HL-60 (cell line): ENCODE measurements at regions not wholly inside any gene's neighbourhood (a gene's known extent, or its start where the extent isn't known, plus 50 kb on each side); places are given as distances from the start of the nearest gene placed in this dataset.

Experiments
- DNase-seq, 2 experiments: peaks; one replicate each; pipeline ENCODE4 v3.0.0-alpha.2; 2010 to 2020; ENCODE audit warnings: low read depth in 1 of 2, low spot score in 1 of 2
- H3K27ac ChIP-seq: fragments of 250-450 bp; sonication (Bioruptor Pico); replicated peaks from 2 replicates; pipeline ENCODE4 v1.5.1; 2020; ENCODE audit warnings: mild to moderate bottlenecking, moderate library complexity
- H3K27me3 ChIP-seq: fragments of 250-450 bp; sonication (Bioruptor Pico); 2 replicates; pipeline ENCODE4 v1.5.1; 2021; ENCODE audit warnings: mild to moderate bottlenecking, moderate library complexity; ENCODE audit not compliant: insufficient read depth, poor library complexity, severe bottlenecking
- H3K4me3 ChIP-seq: replicated peaks from 2 replicates; pipeline ENCODE4 v1.5.1; 2011; ENCODE audit warnings: mild to moderate bottlenecking, control low read depth, low read length; ENCODE audit not compliant: insufficient read depth
- GABPA ChIP-seq: IDR thresholded peaks from 2 replicates; pipeline ENCODE4 v1.6.1; 2012; ENCODE audit warnings: low read depth
- POLR2AphosphoS5 ChIP-seq: IDR thresholded peaks from 2 replicates; pipeline ENCODE4 v1.6.1; 2012; ENCODE audit warnings: low read depth
- SPI1 ChIP-seq: IDR thresholded peaks from 2 replicates; pipeline ENCODE4 v1.6.1; 2012; ENCODE audit warnings: low read depth, mild to moderate bottlenecking, borderline replicate concordance
- TF ChIP-seq, protein P1 (sequence below): IDR thresholded peaks from 2 replicates; pipeline ENCODE4 v1.6.1; 2012; ENCODE audit warnings: low read depth; ENCODE audit not compliant: insufficient replicate concordance
- TF ChIP-seq, protein P2 (sequence below): IDR thresholded peaks from one replicate; pipeline ENCODE4 v1.5.1; 2011; ENCODE audit warnings: low read length, control low read depth, inconsistent platforms; ENCODE audit not compliant: insufficient read depth

DNA sequence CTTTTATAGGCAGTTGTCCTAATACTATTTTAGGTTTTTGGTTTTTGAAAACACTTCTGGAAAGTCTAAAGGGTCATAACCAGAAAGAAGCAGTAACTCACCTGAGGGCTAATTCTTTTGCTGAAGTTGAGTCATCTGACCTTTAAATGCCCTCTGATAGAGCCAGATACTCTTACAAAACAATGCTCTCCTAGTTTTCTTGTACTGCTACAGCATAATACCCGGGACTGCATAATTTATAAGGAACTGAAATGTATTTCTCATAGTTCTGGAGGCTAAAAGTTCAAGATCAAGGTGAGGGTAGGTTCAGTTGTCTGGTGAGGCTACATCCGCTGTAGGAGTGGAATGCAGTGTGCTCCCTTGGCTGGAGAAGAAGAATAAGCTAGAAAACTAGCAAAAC lies 670.3 kb downstream of the TLE4 start:
- H3K27me3 ChIP-seq: no peaks in the 10 kb centered on the region
- no peak overlapping the region for H3K27ac ChIP-seq
- TF ChIP-seq, protein P1, sequence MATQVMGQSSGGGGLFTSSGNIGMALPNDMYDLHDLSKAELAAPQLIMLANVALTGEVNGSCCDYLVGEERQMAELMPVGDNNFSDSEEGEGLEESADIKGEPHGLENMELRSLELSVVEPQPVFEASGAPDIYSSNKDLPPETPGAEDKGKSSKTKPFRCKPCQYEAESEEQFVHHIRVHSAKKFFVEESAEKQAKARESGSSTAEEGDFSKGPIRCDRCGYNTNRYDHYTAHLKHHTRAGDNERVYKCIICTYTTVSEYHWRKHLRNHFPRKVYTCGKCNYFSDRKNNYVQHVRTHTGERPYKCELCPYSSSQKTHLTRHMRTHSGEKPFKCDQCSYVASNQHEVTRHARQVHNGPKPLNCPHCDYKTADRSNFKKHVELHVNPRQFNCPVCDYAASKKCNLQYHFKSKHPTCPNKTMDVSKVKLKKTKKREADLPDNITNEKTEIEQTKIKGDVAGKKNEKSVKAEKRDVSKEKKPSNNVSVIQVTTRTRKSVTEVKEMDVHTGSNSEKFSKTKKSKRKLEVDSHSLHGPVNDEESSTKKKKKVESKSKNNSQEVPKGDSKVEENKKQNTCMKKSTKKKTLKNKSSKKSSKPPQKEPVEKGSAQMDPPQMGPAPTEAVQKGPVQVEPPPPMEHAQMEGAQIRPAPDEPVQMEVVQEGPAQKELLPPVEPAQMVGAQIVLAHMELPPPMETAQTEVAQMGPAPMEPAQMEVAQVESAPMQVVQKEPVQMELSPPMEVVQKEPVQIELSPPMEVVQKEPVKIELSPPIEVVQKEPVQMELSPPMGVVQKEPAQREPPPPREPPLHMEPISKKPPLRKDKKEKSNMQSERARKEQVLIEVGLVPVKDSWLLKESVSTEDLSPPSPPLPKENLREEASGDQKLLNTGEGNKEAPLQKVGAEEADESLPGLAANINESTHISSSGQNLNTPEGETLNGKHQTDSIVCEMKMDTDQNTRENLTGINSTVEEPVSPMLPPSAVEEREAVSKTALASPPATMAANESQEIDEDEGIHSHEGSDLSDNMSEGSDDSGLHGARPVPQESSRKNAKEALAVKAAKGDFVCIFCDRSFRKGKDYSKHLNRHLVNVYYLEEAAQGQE: no peak
- TF ChIP-seq POLR2AphosphoS5 (no peak), GABPA (no peak), SPI1 (no peak)
- TF ChIP-seq, protein P2, sequence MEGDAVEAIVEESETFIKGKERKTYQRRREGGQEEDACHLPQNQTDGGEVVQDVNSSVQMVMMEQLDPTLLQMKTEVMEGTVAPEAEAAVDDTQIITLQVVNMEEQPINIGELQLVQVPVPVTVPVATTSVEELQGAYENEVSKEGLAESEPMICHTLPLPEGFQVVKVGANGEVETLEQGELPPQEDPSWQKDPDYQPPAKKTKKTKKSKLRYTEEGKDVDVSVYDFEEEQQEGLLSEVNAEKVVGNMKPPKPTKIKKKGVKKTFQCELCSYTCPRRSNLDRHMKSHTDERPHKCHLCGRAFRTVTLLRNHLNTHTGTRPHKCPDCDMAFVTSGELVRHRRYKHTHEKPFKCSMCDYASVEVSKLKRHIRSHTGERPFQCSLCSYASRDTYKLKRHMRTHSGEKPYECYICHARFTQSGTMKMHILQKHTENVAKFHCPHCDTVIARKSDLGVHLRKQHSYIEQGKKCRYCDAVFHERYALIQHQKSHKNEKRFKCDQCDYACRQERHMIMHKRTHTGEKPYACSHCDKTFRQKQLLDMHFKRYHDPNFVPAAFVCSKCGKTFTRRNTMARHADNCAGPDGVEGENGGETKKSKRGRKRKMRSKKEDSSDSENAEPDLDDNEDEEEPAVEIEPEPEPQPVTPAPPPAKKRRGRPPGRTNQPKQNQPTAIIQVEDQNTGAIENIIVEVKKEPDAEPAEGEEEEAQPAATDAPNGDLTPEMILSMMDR: no peak
- DNase-seq: no peak
- no peak overlapping the region for H3K4me3 ChIP-seq

DNA sequence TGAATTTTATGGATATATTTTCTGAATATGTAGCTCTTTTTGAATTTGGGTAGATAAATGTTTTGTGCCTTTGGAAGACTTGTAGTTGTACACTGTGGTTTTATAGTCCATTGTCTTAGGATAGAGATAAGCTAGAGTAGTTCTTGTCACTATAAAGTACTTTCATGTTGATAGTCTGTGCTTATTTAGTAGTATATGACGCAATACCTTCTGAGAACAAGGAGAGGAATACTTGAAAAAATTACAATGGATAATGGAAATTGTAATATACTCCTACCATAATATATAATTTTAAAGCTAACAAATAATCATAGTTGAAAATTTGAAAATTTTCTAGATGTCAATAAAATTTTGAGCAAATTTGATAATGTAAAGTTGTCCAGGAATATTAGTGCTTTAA lies 664.0 kb downstream of the TLE4 start:
- no peaks in the 10 kb centered on the region for H3K27me3 ChIP-seq
- no peak overlapping the region for H3K27ac ChIP-seq
- no peak overlapping the region for H3K4me3 ChIP-seq
- no peak for DNase-seq
- TF ChIP-seq, protein P2: no peak
- TF ChIP-seq SPI1: no peak
- TF ChIP-seq, protein P1: no peak
- TF ChIP-seq GABPA: no peak
- no peak for TF ChIP-seq POLR2AphosphoS5

DNA sequence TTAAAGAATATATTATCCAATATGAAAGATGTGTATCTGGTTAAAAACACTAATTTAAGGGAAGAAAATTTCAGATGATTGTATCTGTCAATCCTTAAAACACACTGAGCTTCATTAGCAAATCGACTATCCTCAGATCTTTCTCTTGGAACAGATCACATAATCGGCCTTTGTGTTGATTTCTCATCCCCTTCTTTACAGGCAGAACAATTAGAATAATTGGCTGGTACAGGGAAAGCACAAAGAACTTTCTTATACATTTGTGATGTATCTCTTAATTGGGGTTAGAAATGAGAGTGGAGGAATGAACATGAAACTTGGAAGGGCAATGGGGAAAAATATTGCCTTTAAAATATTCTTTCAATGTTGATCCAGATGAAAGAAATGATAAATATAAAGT lies 662.1 kb downstream of the TLE4 start:
- no peak for DNase-seq
- no peak overlapping the region for H3K4me3 ChIP-seq
- no peak overlapping the region for H3K27ac ChIP-seq
- TF ChIP-seq POLR2AphosphoS5 (no peak), SPI1 (no peak), GABPA (no peak)
- TF ChIP-seq, protein P1: no peak
- TF ChIP-seq, protein P2: no peak
- H3K27me3 ChIP-seq: no peaks in the 10 kb centered on the region
